ENCODE measurements at regions not wholly inside any gene's neighbourhood (a gene's known extent, or its start where the extent isn't known, plus 50 kb on each side); places are given as distances from the start of the nearest gene placed in this dataset.
"Not testable (repeated sequence)": the region's sequence is repeated elsewhere in the genome, so short reads cannot be mapped to it uniquely, and the experiment has no call there.

GRCh38 chr11:72519882-72520281, 85.6 kb upstream of the CLPB start:
- POLR2A ChIA-PET; H3K4me2 ChIP-seq; H3K9me3 ChIP-seq; H3K27ac ChIP-seq; H3K4me1 ChIP-seq; FAIRE-seq; H3K4me3 ChIP-seq; CTCF ChIA-PET; ATAC-seq; DNase-seq (ENCODE audit: low read depth in 1 of 2, low spot score in 1 of 2): not testable (repeated sequence)
- WGBS (ENCODE audit: missing lambda C conversion rate): 61% methylated on average over 2 of the region's 2 CpGs

GRCh38 chr11:72519220-72519881, 85.0 kb upstream of the CLPB start:
- POLR2A ChIA-PET: no interaction called here
- Histone ChIP-seq H3K4me1 (no peaks in the 10 kb centered on the region), H3K9me3 (peaks cover 12% of the 10 kb centered on the region; the same call in 1 of the 3 replicates), H3K27ac (no peak overlapping the region), H3K4me3 (no peak overlapping the region), H3K4me2 (peak overlapping the region; percentile 23; the same call in 2 of the 3 replicates)
- ATAC-seq (no peak), FAIRE-seq (no peak), DNase-seq (ENCODE audit: low read depth in 1 of 2, low spot score in 1 of 2) (no peak)
- TF ChIP-seq CTCF (IDR thresholded peaks at IDR 0.05): no peak
- TF ChIP-seq CBX8 (IDR thresholded peaks at IDR 0.05): no peak
- TF ChIP-seq E2F6 (IDR thresholded peaks at IDR 0.05; ENCODE audit: borderline replicate concordance, low read depth): no peak
- CTCF ChIA-PET: no interaction called here
- 58% methylated on average over 8 of the region's 8 CpGs for WGBS (ENCODE audit: missing lambda C conversion rate)

GRCh38 chr11:72514331-72514730, 80.0 kb upstream of the CLPB start:
- ChIA-PET CTCF (interaction anchor here (1.0 to 2.0 kb wide), 2 partner anchors 43 to 47 kb away, joined by 3 to 5 read pairs; no protein-coding TSS in a partner anchor), POLR2A (no interaction called here)
- WGBS (ENCODE audit: missing lambda C conversion rate): 19% methylated on average over 3 of the region's 3 CpGs
- Histone ChIP-seq H3K27ac (no peak overlapping the region), H3K9me3 (peaks cover 48% of the 10 kb centered on the region), H3K4me2 (no peak overlapping the region), H3K4me1 (no peaks in the 10 kb centered on the region), H3K4me3 (no peak overlapping the region)
- ATAC-seq (no peak), DNase-seq (ENCODE audit: low read depth in 1 of 2, low spot score in 1 of 2) (no peak), FAIRE-seq (no peak)
- TF ChIP-seq HDAC2 (IDR thresholded peaks at IDR 0.05): no peak
- no peak for TF ChIP-seq CTCF (IDR thresholded peaks at IDR 0.05)
- no peak for TF ChIP-seq ELK1 (IDR thresholded peaks at IDR 0.05; ENCODE audit: low read depth, low read length)
- no peak for TF ChIP-seq HES2 (IDR thresholded peaks at IDR 0.05)

GRCh38 chr11:72513411-72513810, 79.1 kb upstream of the CLPB start:
- Histone ChIP-seq H3K27ac (no peak overlapping the region), H3K4me3 (no peak overlapping the region), H3K4me1 (no peaks in the 10 kb centered on the region), H3K4me2 (no peak overlapping the region), H3K9me3 (peaks cover 48% of the 10 kb centered on the region)
- DNase-seq (ENCODE audit: low read depth in 1 of 2, low spot score in 1 of 2) (no peak), FAIRE-seq (no peak), ATAC-seq (no peak)
- 5% methylated on average over 1 of the region's 1 CpG for WGBS (ENCODE audit: missing lambda C conversion rate)
- CTCF ChIA-PET: interaction anchor here (0.7 to 2.0 kb wide), 2 partner anchors 42 to 170 kb away, joined by 3 to 5 read pairs; no protein-coding TSS in a partner anchor
- POLR2A ChIA-PET: no interaction called here
- TF ChIP-seq HDAC2 (IDR thresholded peaks at IDR 0.05) (no peak), ATOH8 (CRISPR knock-in tag; IDR thresholded peaks at IDR 0.05; ENCODE audit: low read depth) (no peak), CTCF (IDR thresholded peaks at IDR 0.05) (no peak), CEBPB (IDR thresholded peaks at IDR 0.05) (no peak), RFX5 (IDR thresholded peaks at IDR 0.05) (no peak), RARB (CRISPR knock-in tag; IDR thresholded peaks at IDR 0.05) (no peak), ZFP36 (IDR thresholded peaks at IDR 0.05; ENCODE audit: borderline replicate concordance, partially characterized antibody) (no peak), SREBF2 (IDR thresholded peaks at IDR 0.05) (no peak), NR3C1 (IDR thresholded peaks at IDR 0.05) (no peak), ESRRA (IDR thresholded peaks at IDR 0.05; ENCODE audit: borderline replicate concordance, low read length) (no peak), KDM5A (IDR thresholded peaks at IDR 0.05) (no peak), CHD2 (IDR thresholded peaks at IDR 0.05; ENCODE audit: low read length, partially characterized antibody) (no peak), TP53 (CRISPR knock-in tag; IDR thresholded peaks at IDR 0.05) (no peak), ELK1 (IDR thresholded peaks at IDR 0.05; ENCODE audit: low read depth, low read length) (no peak)
